ENCODE measurements at regions not wholly inside any gene's neighbourhood (a gene's known extent, or its start where the extent isn't known, plus 50 kb on each side); places are given as distances from the start of the nearest gene placed in this dataset.
"Not testable (repeated sequence)": the region's sequence is repeated elsewhere in the genome, so short reads cannot be mapped to it uniquely, and the experiment has no call there.

DNA sequence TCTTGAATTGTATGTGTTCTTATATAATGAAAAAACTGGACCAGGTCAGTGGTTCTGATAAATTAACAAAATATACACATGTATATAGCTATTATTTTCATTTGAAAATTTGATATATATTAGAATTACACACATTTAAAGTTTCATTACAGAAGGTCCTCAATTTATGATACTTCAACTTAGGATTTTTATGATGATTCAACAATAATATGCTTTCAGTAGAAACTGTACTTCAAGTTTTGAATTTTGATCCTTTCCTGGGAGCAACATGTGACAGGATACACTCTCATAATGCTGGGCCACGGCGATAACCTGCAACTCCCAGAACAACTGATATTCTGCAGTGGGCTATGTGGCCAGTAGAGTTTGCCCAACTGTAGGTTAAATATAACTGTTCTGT is 344.7 kb downstream of the TAF11L14 start:
- ATAC-seq (no peak), DNase-seq (no peak)
- no peak overlapping the region for H3K27ac Mint-ChIP-seq
- H3K27me3 Mint-ChIP-seq = no peaks in the 10 kb centered on the region
- no peak overlapping the region for H3K4me3 Mint-ChIP-seq
- H3K4me1 Mint-ChIP-seq = no peaks in the 10 kb centered on the region
- H3K9me3 Mint-ChIP-seq = peaks cover 13% of the 10 kb centered on the region
- no peaks in the 10 kb centered on the region for H3K36me3 Mint-ChIP-seq (ENCODE audit: low read depth)

DNA sequence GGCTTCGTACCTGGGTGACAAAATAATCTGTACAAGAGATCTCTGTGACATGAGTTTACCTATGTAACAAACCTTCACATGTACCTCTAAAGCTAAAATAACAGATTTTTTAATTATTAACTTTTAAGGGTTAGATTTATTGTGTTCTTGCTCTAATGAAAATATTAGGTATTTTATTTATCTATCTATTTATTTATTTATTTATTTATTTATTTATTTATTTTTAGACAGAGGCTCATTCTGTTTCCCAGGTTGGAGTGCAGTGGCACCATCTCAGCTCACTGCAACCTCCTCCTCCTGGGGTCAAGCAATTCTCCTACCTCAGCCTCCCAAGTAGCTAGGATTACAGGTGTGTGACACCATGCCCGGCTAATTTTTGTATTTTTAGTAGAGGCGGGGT is 348.4 kb downstream of the TAF11L14 start:
- H3K9me3 Mint-ChIP-seq; DNase-seq; ATAC-seq; H3K27ac Mint-ChIP-seq; H3K36me3 Mint-ChIP-seq (ENCODE audit: low read depth); H3K4me1 Mint-ChIP-seq; H3K4me3 Mint-ChIP-seq; H3K27me3 Mint-ChIP-seq: not testable (repeated sequence)

DNA sequence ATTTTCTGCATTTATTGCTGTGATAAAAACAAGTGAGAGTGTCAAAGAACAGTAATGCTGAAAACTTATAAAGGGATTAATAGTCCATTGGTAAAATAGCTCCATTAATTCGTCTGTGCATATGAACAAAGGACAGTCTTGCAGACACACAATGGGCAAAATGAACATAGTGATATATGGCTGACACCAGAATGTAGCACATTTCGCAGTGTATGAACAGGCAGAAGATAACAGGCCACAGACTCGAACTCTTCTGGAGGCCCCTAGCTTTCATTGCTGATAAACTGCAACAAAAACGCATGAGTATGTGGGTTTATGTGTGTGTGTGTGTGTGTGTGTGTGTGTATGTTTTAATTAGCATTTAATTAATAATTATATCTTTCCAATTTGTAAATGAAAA is 354.8 kb downstream of the TAF11L14 start:
- Mint-ChIP-seq H3K4me1 (no peaks in the 10 kb centered on the region), H3K4me3 (no peak overlapping the region), H3K27me3 (no peaks in the 10 kb centered on the region), H3K27ac (no peak overlapping the region), H3K36me3 (ENCODE audit: low read depth) (no peaks in the 10 kb centered on the region), H3K9me3 (peaks cover 5% of the 10 kb centered on the region)
- DNase-seq (no peak), ATAC-seq (no peak)

DNA sequence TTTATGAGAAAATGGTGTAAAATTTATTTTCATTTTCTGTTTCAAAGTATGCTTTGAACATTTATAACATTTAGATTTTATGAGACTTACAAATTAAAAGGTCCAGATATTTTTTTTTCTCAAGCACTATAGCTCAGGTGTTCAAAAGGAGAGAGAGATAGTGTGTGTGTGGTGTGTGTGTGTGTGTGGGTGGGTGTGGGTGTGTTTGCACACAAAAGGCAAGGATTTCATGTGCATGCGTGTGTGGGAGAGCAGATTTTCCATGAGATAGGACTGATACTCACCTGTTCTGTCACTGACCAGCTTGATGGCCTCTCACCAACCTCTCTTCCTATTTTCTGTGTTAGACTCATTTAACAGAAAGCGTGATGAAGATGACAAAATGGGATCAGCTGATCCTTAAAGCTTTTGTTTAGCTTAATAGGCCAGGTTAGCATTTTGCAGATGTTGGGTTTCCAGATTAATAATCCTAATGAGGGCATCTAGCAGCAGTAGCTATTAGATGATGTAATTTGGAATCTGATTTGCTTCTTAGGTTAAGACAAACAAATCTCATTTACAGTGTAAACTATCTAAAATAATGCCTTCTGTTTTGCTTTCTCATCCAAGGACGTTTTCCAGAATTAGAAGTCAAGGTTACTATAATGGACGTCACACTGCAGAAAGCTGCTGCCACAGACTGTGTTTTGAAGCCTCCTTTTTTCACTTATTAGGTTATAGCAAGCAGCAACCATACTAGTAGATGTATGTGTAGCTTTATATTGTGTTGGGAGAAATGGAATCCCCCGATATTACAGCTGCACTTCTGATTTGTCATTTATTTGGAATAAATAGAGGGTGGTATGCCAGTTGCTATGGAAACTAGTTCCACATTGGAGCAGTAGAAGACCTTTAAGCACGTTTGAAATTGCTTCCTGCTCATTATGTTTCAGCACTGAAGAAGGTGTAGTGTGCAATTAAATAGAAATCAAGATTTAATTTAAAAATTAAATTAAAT is 355.6 kb downstream of the TAF11L14 start:
- ATAC-seq = no peak

DNA sequence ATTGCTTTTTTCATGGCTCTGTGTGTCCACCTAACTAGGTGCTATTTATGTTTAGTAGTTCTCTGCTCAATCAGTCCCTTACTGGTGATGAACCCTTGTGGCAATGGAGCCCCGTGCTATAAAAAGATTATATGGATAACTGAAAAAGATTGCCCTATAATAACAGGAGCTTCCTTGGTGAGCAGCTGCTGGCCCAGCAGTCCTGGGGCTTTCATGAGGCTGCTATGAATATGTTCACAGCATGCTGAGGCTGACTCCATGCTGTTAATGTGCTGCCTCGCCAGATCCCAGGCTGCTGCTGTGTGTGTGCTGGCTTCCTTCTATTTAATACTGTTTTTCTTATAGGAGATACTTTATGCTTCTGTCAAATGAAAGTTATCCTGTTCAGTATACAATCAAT is 357.5 kb downstream of the TAF11L14 start:
- DNase-seq (no peak), ATAC-seq (no peak)
- Mint-ChIP-seq H3K27me3 (no peaks in the 10 kb centered on the region), H3K36me3 (ENCODE audit: low read depth) (no peaks in the 10 kb centered on the region), H3K4me3 (no peak overlapping the region), H3K27ac (no peak overlapping the region), H3K9me3 (no peaks in the 10 kb centered on the region), H3K4me1 (no peaks in the 10 kb centered on the region)

More for the DNA sequence above, 355.6 kb downstream of the TAF11L14 start:
- H3K9me3 Mint-ChIP-seq = peaks cover 5% of the 10 kb centered on the region
- no peaks in the 10 kb centered on the region for H3K4me1 Mint-ChIP-seq
- no peak overlapping the region for H3K27ac Mint-ChIP-seq
- no peak for DNase-seq
- H3K27me3 Mint-ChIP-seq = no peaks in the 10 kb centered on the region
- H3K4me3 Mint-ChIP-seq = no peak overlapping the region
- H3K36me3 Mint-ChIP-seq (ENCODE audit: low read depth) = no peaks in the 10 kb centered on the region

DNA sequence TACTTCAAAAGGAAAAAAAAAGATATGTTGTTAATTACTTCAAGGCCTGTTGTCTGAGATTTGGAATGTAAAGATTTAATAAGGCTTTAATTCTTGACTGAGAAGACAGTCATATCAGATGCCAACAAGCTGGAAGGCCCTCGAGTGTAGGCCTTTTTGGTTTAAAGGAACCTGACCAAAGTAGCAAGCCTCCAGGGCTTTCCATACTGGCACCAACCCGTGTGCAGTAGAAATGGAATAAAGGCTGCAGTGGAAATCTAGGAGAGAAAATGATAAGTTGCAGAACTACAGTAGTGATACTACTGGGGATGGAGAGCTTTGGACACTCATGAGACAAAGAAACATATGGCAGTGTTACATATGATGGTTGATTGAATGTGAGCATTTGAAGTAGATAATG is 358.0 kb downstream of the TAF11L14 start:
- Mint-ChIP-seq H3K27ac (no peak overlapping the region), H3K27me3 (no peaks in the 10 kb centered on the region), H3K9me3 (no peaks in the 10 kb centered on the region), H3K4me1 (no peaks in the 10 kb centered on the region), H3K36me3 (ENCODE audit: low read depth) (no peaks in the 10 kb centered on the region), H3K4me3 (no peak overlapping the region)
- DNase-seq (no peak), ATAC-seq (no peak)

DNA sequence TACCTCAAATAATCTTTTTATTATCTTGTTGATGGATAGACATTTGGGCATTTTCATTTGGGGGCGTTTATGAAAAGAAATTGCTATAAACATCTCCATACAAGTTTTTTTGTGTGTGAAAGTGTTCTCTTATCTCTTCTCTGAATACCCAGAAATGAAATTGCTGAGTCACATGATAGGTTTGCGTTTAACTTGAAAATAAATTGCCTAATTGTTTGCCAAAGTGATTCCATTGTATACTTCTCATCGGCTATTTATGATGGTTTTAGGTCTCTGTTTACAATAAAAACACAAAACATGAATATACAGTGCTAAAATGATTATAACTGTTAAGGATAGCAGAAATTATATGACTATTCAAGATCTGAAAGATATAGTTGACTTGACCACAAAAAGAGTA is 361.7 kb downstream of the TAF11L14 start:
- ATAC-seq = no peak
- H3K27ac Mint-ChIP-seq = no peak overlapping the region
- H3K27me3 Mint-ChIP-seq = no peaks in the 10 kb centered on the region
- no peak for DNase-seq
- H3K4me3 Mint-ChIP-seq = no peak overlapping the region
- H3K4me1 Mint-ChIP-seq = no peaks in the 10 kb centered on the region
- H3K36me3 Mint-ChIP-seq (ENCODE audit: low read depth) = no peaks in the 10 kb centered on the region
- H3K9me3 Mint-ChIP-seq = peaks cover 8% of the 10 kb centered on the region

DNA sequence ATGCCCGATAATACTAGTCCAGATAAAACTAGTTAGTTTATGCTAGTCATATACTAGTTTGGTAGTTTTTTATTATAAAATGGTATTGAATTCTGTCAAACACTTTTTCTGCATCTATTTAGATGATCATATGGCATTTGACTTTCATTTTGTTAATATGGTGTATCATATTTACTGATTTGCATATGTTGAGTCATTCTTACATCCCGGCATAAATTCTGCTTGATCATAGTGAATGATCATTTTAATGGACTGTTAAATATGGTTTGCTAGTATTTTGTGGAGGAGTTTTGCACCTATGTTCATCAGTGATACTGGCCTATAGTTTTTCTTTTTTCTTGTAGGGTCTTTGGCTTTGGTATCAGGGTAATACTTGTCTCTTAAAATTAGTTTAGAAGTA is 365.6 kb downstream of the TAF11L14 start:
- no peaks in the 10 kb centered on the region for H3K36me3 Mint-ChIP-seq (ENCODE audit: low read depth)
- H3K4me3 Mint-ChIP-seq = no peak overlapping the region
- no peak for ATAC-seq
- H3K9me3 Mint-ChIP-seq = peaks cover 8% of the 10 kb centered on the region
- no peak for DNase-seq
- H3K4me1 Mint-ChIP-seq = no peaks in the 10 kb centered on the region
- H3K27ac Mint-ChIP-seq = no peak overlapping the region
- no peaks in the 10 kb centered on the region for H3K27me3 Mint-ChIP-seq

DNA sequence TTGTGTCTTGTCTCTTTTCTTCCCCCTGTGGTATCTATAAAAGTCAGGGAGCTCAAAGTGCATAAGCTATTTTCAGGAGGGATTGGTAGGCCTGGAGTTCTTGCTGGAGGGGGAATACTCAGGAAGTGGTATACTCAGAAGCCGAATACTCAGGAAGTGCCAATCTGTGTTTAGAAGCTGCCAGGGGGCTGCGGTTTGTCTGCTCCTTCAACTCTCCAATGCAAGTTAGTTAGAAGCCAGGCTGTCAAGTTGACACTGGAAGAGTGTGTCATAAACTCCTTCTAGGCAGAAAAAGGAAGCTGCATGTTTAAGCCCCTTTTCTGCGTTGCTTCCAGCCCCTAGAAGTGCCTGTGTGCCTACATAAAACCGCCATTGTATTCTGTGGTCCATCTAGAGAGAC is 366.5 kb downstream of the TAF11L14 start:
- Mint-ChIP-seq H3K9me3 (peaks cover 14% of the 10 kb centered on the region), H3K27me3 (no peaks in the 10 kb centered on the region), H3K36me3 (ENCODE audit: low read depth) (no peaks in the 10 kb centered on the region), H3K4me1 (no peaks in the 10 kb centered on the region), H3K4me3 (no peak overlapping the region), H3K27ac (no peak overlapping the region)
- no peak for DNase-seq
- no peak for ATAC-seq

DNA sequence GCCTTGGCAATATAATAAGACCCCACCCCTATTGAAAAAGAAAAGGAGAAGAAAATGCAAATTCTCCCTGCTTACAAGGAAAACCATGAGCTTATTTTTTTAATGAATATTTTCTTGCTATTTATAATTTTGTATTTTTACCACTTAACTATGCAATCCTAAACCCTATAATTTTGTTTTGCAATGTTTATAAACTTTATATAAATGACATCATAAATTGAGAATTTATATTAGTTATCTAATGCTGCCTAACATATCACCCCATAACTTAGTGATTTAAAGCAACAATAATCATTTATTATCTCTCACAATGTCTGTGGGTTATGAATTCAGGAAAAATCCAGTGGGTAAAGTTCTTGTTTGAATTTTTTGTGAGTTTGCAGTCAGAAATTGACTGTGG is 369.1 kb downstream of the TAF11L14 start:
- H3K4me3 Mint-ChIP-seq = no peak overlapping the region
- DNase-seq (no peak), ATAC-seq (no peak)
- H3K27ac Mint-ChIP-seq = no peak overlapping the region
- no peaks in the 10 kb centered on the region for H3K36me3 Mint-ChIP-seq (ENCODE audit: low read depth)
- no peaks in the 10 kb centered on the region for H3K4me1 Mint-ChIP-seq
- no peaks in the 10 kb centered on the region for H3K27me3 Mint-ChIP-seq
- H3K9me3 Mint-ChIP-seq = peaks cover 14% of the 10 kb centered on the region

DNA sequence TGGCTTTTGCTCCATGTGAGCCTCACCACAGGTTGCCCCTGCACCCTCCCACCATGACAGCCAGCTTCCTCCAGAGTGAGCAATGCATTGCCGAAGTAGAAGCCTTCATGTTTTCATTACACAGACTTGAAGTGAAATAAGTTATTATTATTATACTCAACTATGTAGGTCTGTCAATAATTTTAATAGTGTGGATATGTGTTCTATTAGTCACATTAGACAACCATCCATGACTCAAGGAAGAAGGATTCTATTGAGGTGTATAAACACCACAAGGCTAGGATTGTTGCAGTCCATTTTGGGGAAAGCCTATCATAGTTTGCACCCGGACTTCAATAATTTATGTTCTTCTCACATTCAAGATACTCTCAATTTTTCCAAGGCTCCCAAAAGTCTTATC is 369.5 kb downstream of the TAF11L14 start:
- no peaks in the 10 kb centered on the region for H3K4me1 Mint-ChIP-seq
- H3K27me3 Mint-ChIP-seq = no peaks in the 10 kb centered on the region
- H3K27ac Mint-ChIP-seq = no peak overlapping the region
- H3K4me3 Mint-ChIP-seq = no peak overlapping the region
- ATAC-seq (no peak), DNase-seq (no peak)
- peaks cover 14% of the 10 kb centered on the region for H3K9me3 Mint-ChIP-seq
- H3K36me3 Mint-ChIP-seq (ENCODE audit: low read depth) = no peaks in the 10 kb centered on the region

DNA sequence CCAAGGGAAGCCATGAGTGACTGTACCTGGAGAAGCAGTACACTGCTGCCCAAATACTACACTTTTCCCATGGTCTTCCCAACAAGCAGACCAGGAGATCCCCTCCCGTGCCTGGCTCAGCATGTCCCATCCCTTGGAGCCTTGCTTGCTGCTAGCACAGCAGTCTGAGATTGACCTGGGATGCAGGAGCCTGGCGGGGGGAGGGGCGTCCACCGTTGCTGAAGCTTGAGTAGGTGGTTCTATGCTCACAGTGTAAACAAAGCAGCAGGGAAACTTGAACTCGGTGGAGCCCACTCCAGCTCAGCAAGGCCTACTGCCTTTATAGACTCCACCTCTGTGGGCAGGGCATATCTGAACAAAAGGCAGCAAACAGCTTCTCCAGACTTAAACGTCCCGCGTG is 372.0 kb downstream of the TAF11L14 start:
- not testable (repeated sequence) for H3K27ac Mint-ChIP-seq; H3K9me3 Mint-ChIP-seq; DNase-seq; H3K4me1 Mint-ChIP-seq; ATAC-seq; H3K4me3 Mint-ChIP-seq; H3K36me3 Mint-ChIP-seq (ENCODE audit: low read depth); H3K27me3 Mint-ChIP-seq

DNA sequence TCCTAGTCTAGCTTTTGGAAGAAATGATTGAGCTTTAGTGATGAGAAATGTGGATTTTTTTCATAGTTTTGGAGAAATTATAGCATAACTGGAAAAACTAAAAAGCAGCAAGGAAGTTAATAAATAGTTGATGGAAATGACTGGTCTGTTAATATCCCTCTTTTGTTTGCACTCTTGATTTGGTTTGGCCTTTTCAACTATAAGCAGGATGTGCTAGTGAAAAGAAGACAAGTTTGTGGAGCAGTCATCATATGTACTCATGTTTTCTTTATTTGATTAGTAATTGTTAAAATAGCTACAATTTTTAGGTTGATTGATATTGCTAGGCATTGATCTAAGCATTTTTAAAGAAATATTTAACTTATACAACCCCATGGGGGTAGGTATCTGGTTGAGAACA is 374.7 kb downstream of the TAF11L14 start:
- DNase-seq (no peak), ATAC-seq (no peak)
- no peaks in the 10 kb centered on the region for H3K27me3 Mint-ChIP-seq
- H3K4me1 Mint-ChIP-seq = no peaks in the 10 kb centered on the region
- H3K36me3 Mint-ChIP-seq (ENCODE audit: low read depth) = no peaks in the 10 kb centered on the region
- H3K27ac Mint-ChIP-seq = no peak overlapping the region
- peaks cover 9% of the 10 kb centered on the region for H3K9me3 Mint-ChIP-seq
- no peak overlapping the region for H3K4me3 Mint-ChIP-seq

DNA sequence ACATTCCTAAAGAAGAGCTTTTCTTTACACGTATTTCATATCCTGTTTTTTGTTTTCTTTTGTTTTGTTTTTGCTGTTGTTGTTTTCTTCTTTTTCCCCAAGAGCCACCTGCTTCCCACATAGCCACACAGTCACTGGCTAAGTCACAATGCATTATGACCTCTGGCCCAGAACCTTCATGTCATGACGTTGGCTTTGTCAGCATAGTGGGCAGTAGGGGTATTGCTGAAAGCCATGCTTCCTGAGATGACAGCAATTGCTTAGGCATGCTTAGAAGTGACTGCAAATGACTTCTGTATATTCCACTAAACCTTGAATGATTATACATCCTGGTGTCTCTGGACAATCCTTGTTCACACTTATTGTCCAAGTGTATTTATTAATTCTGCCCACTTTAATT is 375.8 kb downstream of the TAF11L14 start:
- no peaks in the 10 kb centered on the region for H3K4me1 Mint-ChIP-seq
- no peak overlapping the region for H3K4me3 Mint-ChIP-seq
- no peaks in the 10 kb centered on the region for H3K36me3 Mint-ChIP-seq (ENCODE audit: low read depth)
- ATAC-seq (no peak), DNase-seq (no peak)
- no peak overlapping the region for H3K27ac Mint-ChIP-seq
- H3K27me3 Mint-ChIP-seq = no peaks in the 10 kb centered on the region
- H3K9me3 Mint-ChIP-seq = peaks cover 8% of the 10 kb centered on the region

DNA sequence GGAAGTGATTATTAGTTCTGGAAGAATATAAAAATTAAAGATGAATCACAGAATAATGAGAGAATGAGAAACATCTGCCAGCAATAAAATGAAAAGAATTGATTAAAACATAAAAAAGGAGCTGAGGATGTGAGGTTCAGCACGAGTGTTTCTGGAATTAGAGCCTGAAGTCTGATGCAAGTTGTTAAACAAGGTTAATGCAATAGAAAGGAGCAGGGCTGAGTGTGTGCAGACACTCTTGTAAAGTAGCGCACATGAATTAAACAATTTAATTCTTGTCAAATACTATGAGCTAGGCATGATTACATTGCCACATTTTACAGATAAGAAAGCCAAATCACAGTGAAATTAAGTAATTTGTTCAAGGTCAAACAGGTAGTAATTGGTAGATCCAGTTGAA is 384.2 kb downstream of the TAF11L14 start:
- Mint-ChIP-seq H3K27me3 (no peaks in the 10 kb centered on the region), H3K36me3 (ENCODE audit: low read depth) (no peaks in the 10 kb centered on the region), H3K4me3 (no peak overlapping the region), H3K9me3 (peaks cover 14% of the 10 kb centered on the region), H3K27ac (no peak overlapping the region), H3K4me1 (no peaks in the 10 kb centered on the region)
- DNase-seq = no peak
- no peak for ATAC-seq

Data from activated naive CD8-positive, alpha-beta T cell treated with anti-CD3 and anti-CD28 coated beads, Interleukin-2, amount 50 U/mL, for 24 hours (primary cell).